IMR-90 (cell line): ENCODE measurements at regions not wholly inside any gene's neighbourhood (a gene's known extent, or its start where the extent isn't known, plus 50 kb on each side); places are given as distances from the start of the nearest gene placed in this dataset.
A peak's percentile ranks its signal among the peaks of the same experiment; 100 is the strongest.

ENCODE experiments used
- ATAC-seq: fragments of 200-7000 bp; cut with Tn5 transposase; 2 replicates; pipeline ENCODE4 v1.9.1; 2020; ENCODE audit warnings: low read depth, mild to moderate bottlenecking, moderate library complexity
- BruUV-seq: library from RNA; stranded (reverse); fragments of 400-500 nt; replicated peaks from 2 replicates; lab custom pipeline; 2021; lab: Mats Ljungman, UMichigan
- CTCF ChIA-PET: fragments of 300-600 bp; formaldehyde crosslinking; extraction: SDS; loops from one replicate; lab custom pipeline; 2021; ENCODE audit warnings: antibody characterized with exemption; lab: Yijun Ruan, JAX
- POLR2A ChIA-PET: fragments of 300-600 bp; sonication (Branson Sonifier 250); formaldehyde crosslinking; loops from one replicate; lab custom pipeline; 2022; ENCODE audit warnings: antibody characterized with exemption; ENCODE audit not compliant: unreplicated experiment; lab: Charles Lee
- DNase-seq: peaks from one replicate; pipeline ENCODE4 v3.0.0; 2013
- H2AFZ ChIP-seq: replicated peaks from 2 replicates; pipeline ENCODE3; 2013; ENCODE audit warnings: low read length, mild to moderate bottlenecking; ENCODE audit not compliant: poor library complexity
- H2AK5ac ChIP-seq: 2 replicates; pipeline ENCODE4 v1.6.1; 2013; ENCODE audit warnings: low read depth, low read length, inconsistent platforms
- H2AK9ac ChIP-seq: replicated peaks from 2 replicates; pipeline ENCODE3; 2013; ENCODE audit warnings: mild to moderate bottlenecking, low read depth, low read length, moderate library complexity; ENCODE audit not compliant: poor library complexity
- H2BK120ac ChIP-seq: 2 replicates; pipeline ENCODE4 v1.6.1; 2013; ENCODE audit warnings: low read depth, low read length, inconsistent platforms
- H2BK15ac ChIP-seq: 3 replicates; pipeline ENCODE4 v1.6.1; 2013; ENCODE audit warnings: low read depth, low read length, inconsistent platforms
- H2BK20ac ChIP-seq: 2 replicates; pipeline ENCODE4 v1.6.1; 2013; ENCODE audit warnings: low read depth, mild to moderate bottlenecking, inconsistent platforms, low read length, moderate library complexity
- H2BK5ac ChIP-seq: 2 replicates; pipeline ENCODE4 v1.6.1; 2013; ENCODE audit warnings: mild to moderate bottlenecking, low read depth, low read length, inconsistent platforms; ENCODE audit not compliant: poor library complexity, severe bottlenecking
- H3K14ac ChIP-seq: replicated peaks from 2 replicates; pipeline ENCODE4 v1.6.1; 2013; ENCODE audit warnings: low read depth, low read length, inconsistent platforms
- H3K18ac ChIP-seq: 2 replicates; pipeline ENCODE4 v1.6.1; 2013; ENCODE audit warnings: low read depth, low read length, control low read depth
- H3K23ac ChIP-seq: 2 replicates; pipeline ENCODE4 v1.6.1; 2013; ENCODE audit warnings: low read depth, low read length, inconsistent platforms
- H3K27ac ChIP-seq: 2 replicates; pipeline ENCODE4 v1.5.1; 2013; ENCODE audit warnings: mild to moderate bottlenecking, control low read depth, low read length; ENCODE audit not compliant: insufficient read depth
- H3K27me3 ChIP-seq: 2 replicates; pipeline ENCODE4 v1.6.1; 2013; ENCODE audit warnings: low read length; ENCODE audit not compliant: control insufficient read depth, insufficient read depth
- H3K36me3 ChIP-seq: 2 replicates; pipeline ENCODE4 v1.6.1; 2013; ENCODE audit warnings: low read length, mixed read lengths; ENCODE audit not compliant: control insufficient read depth, insufficient read depth
- H3K4ac ChIP-seq: 2 replicates; pipeline ENCODE4 v1.6.1; 2013; ENCODE audit warnings: low read depth, low read length, inconsistent platforms
- H3K4me1 ChIP-seq: 2 replicates; pipeline ENCODE4 v1.6.1; 2013; ENCODE audit warnings: low read length, mixed read lengths; ENCODE audit not compliant: control insufficient read depth, insufficient read depth
- H3K4me2 ChIP-seq: 2 replicates; pipeline ENCODE4 v1.6.1; 2013; ENCODE audit warnings: low read depth, mild to moderate bottlenecking, control low read depth, low read length, moderate library complexity
- H3K4me3 ChIP-seq: 2 replicates; pipeline ENCODE4 v1.5.1; 2013; ENCODE audit warnings: low read depth, mild to moderate bottlenecking, control low read depth, low read length, moderate library complexity; ENCODE audit not compliant: insufficient read depth
- H3K56ac ChIP-seq: 2 replicates; pipeline ENCODE4 v1.6.1; 2013; ENCODE audit warnings: low read length, inconsistent platforms; ENCODE audit not compliant: insufficient read depth; ENCODE audit errors: extremely low read depth
- H3K79me1 ChIP-seq, 2 experiments: 2 replicates each; pipeline ENCODE4 v1.6.1; 2013; ENCODE audit warnings: low read length in 2 of 2, inconsistent platforms in 1 of 2, low read depth in 1 of 2
- H3K9ac ChIP-seq: 2 replicates; pipeline ENCODE4 v1.6.1; 2013; ENCODE audit warnings: low read depth, low read length, control low read depth
- H3K9me1 ChIP-seq: 2 replicates; pipeline ENCODE4 v1.6.1; 2013; ENCODE audit warnings: low read length, inconsistent platforms; ENCODE audit not compliant: insufficient read depth
- H3K9me3 ChIP-seq: 2 replicates; pipeline ENCODE4 v1.6.1; 2013; ENCODE audit warnings: low read length; ENCODE audit not compliant: control insufficient read depth, insufficient read depth
- H4K20me1 ChIP-seq: 2 replicates; pipeline ENCODE4 v1.6.1; 2013; ENCODE audit warnings: low read length, inconsistent platforms; ENCODE audit not compliant: insufficient read depth
- H4K5ac ChIP-seq: 2 replicates; pipeline ENCODE4 v1.6.1; 2013; ENCODE audit warnings: mild to moderate bottlenecking, low read depth, low read length, control low read depth
- H4K8ac ChIP-seq, 2 experiments: 2 replicates each; pipeline ENCODE4 v1.6.1; 2013; ENCODE audit warnings: low read depth in 2 of 2, low read length in 2 of 2, control low read depth in 1 of 2, inconsistent platforms in 1 of 2
- H4K91ac ChIP-seq: 2 replicates; pipeline ENCODE4 v1.6.1; 2013; ENCODE audit warnings: low read depth, low read length, inconsistent platforms; ENCODE audit not compliant: insufficient read depth
- BHLHE40 ChIP-seq: fragments of 150-350 bp; IDR thresholded peaks from 2 replicates; pipeline ENCODE4 v1.6.1; 2016; ENCODE audit warnings: mild to moderate bottlenecking, low read depth, low read length
- CEBPB ChIP-seq: IDR thresholded peaks from 2 replicates; pipeline ENCODE4 v1.6.1; 2012; ENCODE audit warnings: low read depth, low read length, improper control_type of control experiment
- CHD1 ChIP-seq: IDR thresholded peaks from 2 replicates; pipeline ENCODE4 v1.6.1; 2012; ENCODE audit warnings: low read depth, low read length, improper control_type of control experiment
- ELK1 ChIP-seq: fragments of 150-350 bp; IDR thresholded peaks from 2 replicates; pipeline ENCODE4 v1.6.1; 2016; ENCODE audit warnings: low read depth, mild to moderate bottlenecking, low read length, moderate library complexity, borderline replicate concordance
- FOS ChIP-seq: fragments of 150-350 bp; IDR thresholded peaks from 2 replicates; pipeline ENCODE4 v1.6.1; 2016; ENCODE audit warnings: low read depth, low read length
- MAFK ChIP-seq: IDR thresholded peaks from 2 replicates; pipeline ENCODE4 v1.6.1; 2012; ENCODE audit warnings: low read depth, low read length, improper control_type of control experiment
- MAZ ChIP-seq: IDR thresholded peaks from 2 replicates; pipeline ENCODE4 v1.6.1; 2012; ENCODE audit warnings: low read depth, mild to moderate bottlenecking, low read length, improper control_type of control experiment, moderate library complexity, borderline replicate concordance
- MXI1 ChIP-seq: IDR thresholded peaks from 2 replicates; pipeline ENCODE4 v1.6.1; 2012; ENCODE audit warnings: low read depth, mild to moderate bottlenecking, low read length, moderate library complexity, borderline replicate concordance
- NFE2L2 ChIP-seq: fragments of 150-350 bp; IDR thresholded peaks from 2 replicates; pipeline ENCODE4 v1.6.1; 2016; ENCODE audit warnings: low read depth, mild to moderate bottlenecking, low read length
- POLR2A ChIP-seq: IDR thresholded peaks from 2 replicates; pipeline ENCODE4 v1.6.1; 2012; ENCODE audit warnings: mild to moderate bottlenecking, low read depth, low read length
- RAD21 ChIP-seq: IDR thresholded peaks from 2 replicates; pipeline ENCODE4 v1.6.1; 2012; ENCODE audit warnings: low read length, improper control_type of control experiment
- RCOR1 ChIP-seq: IDR thresholded peaks from 2 replicates; pipeline ENCODE4 v1.6.1; 2012; ENCODE audit warnings: mild to moderate bottlenecking, low read length, improper control_type of control experiment; ENCODE audit not compliant: insufficient replicate concordance
- RFX5 ChIP-seq: IDR thresholded peaks from 2 replicates; pipeline ENCODE4 v1.8.0; 2012; ENCODE audit warnings: low read depth, mild to moderate bottlenecking, low read length, moderate library complexity
- SMC3 ChIP-seq: fragments of 150-350 bp; IDR thresholded peaks from 2 replicates; pipeline ENCODE4 v1.6.1; 2016; ENCODE audit warnings: low read depth, mild to moderate bottlenecking, antibody characterized with exemption, low read length, moderate library complexity
- WGBS, 2 experiments: methylation state at CpG; one replicate each; pipeline versions ENCODE4 v1.1.5 to v1.1.7; 2013; ENCODE audit warnings: missing lambda C conversion rate in 2 of 2; ENCODE audit not compliant: insufficient read length in 1 of 2; ENCODE audit errors: extremely low coverage in 2 of 2; 5-methylcytosine and 5-hydroxymethylcytosine counted together
- dilution Hi-C: fragments of 300-500 bp; cut with HindIII; formaldehyde crosslinking; loops from one replicate; pipeline ENCODE4 v1.14.3; 2018; ENCODE audit warnings: low sequenced_read_pairs; ENCODE audit not compliant: unreplicated experiment
- in situ Hi-C: fragments of 300-500 bp; cut with MboI; formaldehyde crosslinking; loops from 3 replicates; pipeline ENCODE4 v1.14.3; 2019; ENCODE audit warnings: low sequenced_read_pairs, inconsistent platforms, mixed read lengths
- intact Hi-C: fragments of 100-400 bp; cut with micrococcal nuclease; formaldehyde crosslinking; loops from 2 replicates; pipeline ENCODE4 v1.10.0; 2022
- TF ChIP-seq, protein P1 (sequence below): fragments of 150-350 bp; IDR thresholded peaks from 2 replicates; pipeline ENCODE4 v1.6.1; 2017; ENCODE audit warnings: mild to moderate bottlenecking, antibody characterized with exemption, low read length, low read depth
- TF ChIP-seq, protein P2 (sequence below): conservative IDR thresholded peaks from 2 replicates; pipeline ENCODE4 v1.5.1; 2012; ENCODE audit warnings: mild to moderate bottlenecking, low read depth, low read length, improper control_type of control experiment

DNA sequence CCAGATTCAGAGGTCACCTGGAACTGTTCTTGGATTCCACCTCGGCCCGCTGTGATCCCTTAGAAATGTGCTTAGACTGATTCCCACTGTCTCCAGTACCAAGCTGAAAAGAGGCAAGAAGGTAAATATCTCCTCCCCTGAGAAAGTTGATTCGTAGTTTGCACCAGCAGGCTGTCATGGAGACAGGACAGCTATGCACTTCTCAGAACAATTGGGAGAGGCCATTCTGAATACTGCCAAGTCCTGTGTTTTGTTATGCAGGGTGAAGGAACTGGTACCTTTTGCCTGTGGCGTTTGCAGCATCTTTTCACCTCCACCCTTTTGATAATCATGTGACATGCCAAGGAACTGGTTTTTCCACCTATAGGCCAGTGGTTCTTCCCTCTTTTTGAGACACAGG, 58.2 kb upstream of the RNGTT start:
- DNase-seq (no peak), ATAC-seq (no peak)
- Histone ChIP-seq H4K8ac (no peak overlapping the region), H3K36me3 (no peaks in the 10 kb centered on the region), H2BK15ac (no peak overlapping the region), H4K20me1 (no peaks in the 10 kb centered on the region), H3K4me2 (no peak overlapping the region), H3K9me1 (no peaks in the 10 kb centered on the region), H3K27me3 (peaks cover 6% of the 10 kb centered on the region; the same call in 1 of the 2 replicates), H3K14ac (no peak overlapping the region), H2BK5ac (no peak overlapping the region), H3K56ac (no peak overlapping the region), H2AK9ac (no peak overlapping the region), H3K18ac (no peak overlapping the region), H2BK20ac (no peak overlapping the region), H3K4ac (no peak overlapping the region), H3K9me3 (no peaks in the 10 kb centered on the region), H4K5ac (no peak overlapping the region), H3K9ac (no peak overlapping the region), H3K23ac (no peak overlapping the region), H4K91ac (no peak overlapping the region), H2AFZ (peak overlapping the region; percentile 14), H3K27ac (no peak overlapping the region), H3K4me3 (no peak overlapping the region), H3K79me1 (no peaks in the 10 kb centered on the region), H2BK120ac (no peak overlapping the region), H3K4me1 (no peaks in the 10 kb centered on the region), H2AK5ac (no peak overlapping the region)
- dilution Hi-C loops (no loop called here), in situ Hi-C loops (no loop called here), intact Hi-C loops (no loop called here)
- TF ChIP-seq MAFK (no peak), CEBPB (no peak), FOS (no peak), RAD21 (no peak), MXI1 (no peak), BHLHE40 (no peak), MAZ (no peak), NFE2L2 (no peak), RFX5 (no peak), POLR2A (no peak), SMC3 (no peak), RCOR1 (no peak), CHD1 (no peak), ELK1 (no peak)
- TF ChIP-seq, protein P1, sequence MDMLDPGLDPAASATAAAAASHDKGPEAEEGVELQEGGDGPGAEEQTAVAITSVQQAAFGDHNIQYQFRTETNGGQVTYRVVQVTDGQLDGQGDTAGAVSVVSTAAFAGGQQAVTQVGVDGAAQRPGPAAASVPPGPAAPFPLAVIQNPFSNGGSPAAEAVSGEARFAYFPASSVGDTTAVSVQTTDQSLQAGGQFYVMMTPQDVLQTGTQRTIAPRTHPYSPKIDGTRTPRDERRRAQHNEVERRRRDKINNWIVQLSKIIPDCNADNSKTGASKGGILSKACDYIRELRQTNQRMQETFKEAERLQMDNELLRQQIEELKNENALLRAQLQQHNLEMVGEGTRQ: no peak
- TF ChIP-seq, protein P2, sequence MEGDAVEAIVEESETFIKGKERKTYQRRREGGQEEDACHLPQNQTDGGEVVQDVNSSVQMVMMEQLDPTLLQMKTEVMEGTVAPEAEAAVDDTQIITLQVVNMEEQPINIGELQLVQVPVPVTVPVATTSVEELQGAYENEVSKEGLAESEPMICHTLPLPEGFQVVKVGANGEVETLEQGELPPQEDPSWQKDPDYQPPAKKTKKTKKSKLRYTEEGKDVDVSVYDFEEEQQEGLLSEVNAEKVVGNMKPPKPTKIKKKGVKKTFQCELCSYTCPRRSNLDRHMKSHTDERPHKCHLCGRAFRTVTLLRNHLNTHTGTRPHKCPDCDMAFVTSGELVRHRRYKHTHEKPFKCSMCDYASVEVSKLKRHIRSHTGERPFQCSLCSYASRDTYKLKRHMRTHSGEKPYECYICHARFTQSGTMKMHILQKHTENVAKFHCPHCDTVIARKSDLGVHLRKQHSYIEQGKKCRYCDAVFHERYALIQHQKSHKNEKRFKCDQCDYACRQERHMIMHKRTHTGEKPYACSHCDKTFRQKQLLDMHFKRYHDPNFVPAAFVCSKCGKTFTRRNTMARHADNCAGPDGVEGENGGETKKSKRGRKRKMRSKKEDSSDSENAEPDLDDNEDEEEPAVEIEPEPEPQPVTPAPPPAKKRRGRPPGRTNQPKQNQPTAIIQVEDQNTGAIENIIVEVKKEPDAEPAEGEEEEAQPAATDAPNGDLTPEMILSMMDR: no peak
- ChIA-PET POLR2A (no interaction called here), CTCF (no interaction called here)
- no CpG with 5 or more reads among the region's 4 CpGs for WGBS, 2 experiments
- no TSS peak for BruUV-seq
